T-cell (primary cell): ENCODE measurements at regions not wholly inside any gene's neighbourhood (a gene's known extent, or its start where the extent isn't known, plus 50 kb on each side); places are given as distances from the start of the nearest gene placed in this dataset.

Source experiments
- ATAC-seq, 4 experiments: fragments of 200-7000 bp in 3 of 4; fragments of 150-1000 bp in 1 of 4; cut with Tn5 transposase; replicated peaks in 1 of 4; 1 replicate in 3 of 4; 2 replicates in 1 of 4; pipeline ENCODE4 v1.10.0; 2021; ENCODE audit warnings: moderate library complexity in 3 of 4, mild to moderate bottlenecking in 2 of 4, moderate number of reproducible peaks in 1 of 4
- CTCF ChIA-PET, 2 donors: fragments of 300-600 bp; sonication (Branson Sonifier 250); formaldehyde crosslinking; loops; one replicate each; lab custom pipeline; 2022; ENCODE audit warnings: antibody characterized with exemption in 2 of 2; lab: Charles Lee
- POLR2A ChIA-PET, 2 donors: fragments of 300-600 bp; sonication (Branson Sonifier 250); formaldehyde crosslinking; loops; one replicate each; lab custom pipeline; 2022; ENCODE audit warnings: antibody characterized with exemption in 2 of 2; lab: Charles Lee
- DNase-seq, 35 experiments: peaks; one replicate each; pipeline versions ENCODE4 v3.0.0 to v3.0.0-alpha.2; 2013 to 2023
- H3K27ac ChIP-seq: one replicate; pipeline ENCODE4 v1.5.1; 2013; ENCODE audit warnings: low read length
- H3K27me3 ChIP-seq, 2 experiments: replicated peaks in 1 of 2; 1 replicate in 1 of 2; 2 replicates in 1 of 2; pipeline versions ENCODE4 v1.6.1 to v1.7.0; 2013; ENCODE audit warnings: low read length in 1 of 2, mixed read lengths in 1 of 2; ENCODE audit not compliant: control insufficient read depth in 2 of 2, insufficient read depth in 2 of 2; ENCODE audit errors: extremely low read depth in 1 of 2
- H3K36me3 ChIP-seq, 2 donors: 1 replicate in 1 of 2; 2 replicates in 1 of 2; pipeline versions ENCODE4 v1.6.1 to v1.7.0; 2013; ENCODE audit warnings: low read length in 1 of 2; ENCODE audit not compliant: control insufficient read depth in 2 of 2, insufficient read depth in 1 of 2; ENCODE audit errors: extremely low read depth in 1 of 2
- H3K4me1 ChIP-seq, 2 experiments: 1 replicate in 1 of 2; 2 replicates in 1 of 2; pipeline versions ENCODE4 v1.6.1 to v1.7.0; 2013; ENCODE audit warnings: low read length in 2 of 2, mixed read lengths in 1 of 2; ENCODE audit not compliant: insufficient read depth in 2 of 2, control insufficient read depth in 1 of 2; ENCODE audit errors: extremely low read depth in 1 of 2
- H3K4me3 ChIP-seq, 2 donors: 1 replicate in 1 of 2; 2 replicates in 1 of 2; pipeline versions ENCODE4 v1.5.1 to v1.7.0; 2013; ENCODE audit warnings: mild to moderate bottlenecking in 2 of 2, low read length in 1 of 2, moderate library complexity in 1 of 2; ENCODE audit not compliant: control insufficient read depth in 1 of 2; ENCODE audit errors: extremely low read depth in 1 of 2
- H3K9me3 ChIP-seq: 2 replicates; pipeline ENCODE4 v1.7.0; 2013
- H3K27ac Mint-ChIP-seq, 2 donors: one replicate each; pipeline ENCODE4 v1.8.0; 2020 to 2021; ENCODE audit warnings: mild to moderate bottlenecking in 2 of 2, mixed read lengths in 2 of 2
- H3K27me3 Mint-ChIP-seq, 2 donors: one replicate each; pipeline ENCODE4 v1.8.0; 2021 to 2022; ENCODE audit warnings: mixed read lengths in 2 of 2
- H3K36me3 Mint-ChIP-seq: one replicate; pipeline ENCODE4 v1.8.0; 2021; ENCODE audit warnings: mixed read lengths
- H3K4me1 Mint-ChIP-seq, 3 donors: one replicate each; pipeline ENCODE4 v1.8.0; 2020 to 2022; ENCODE audit warnings: mixed read lengths in 3 of 3, mild to moderate bottlenecking in 1 of 3
- H3K4me3 Mint-ChIP-seq, 3 donors: one replicate each; pipeline ENCODE4 v1.8.0; 2020 to 2022; ENCODE audit warnings: mild to moderate bottlenecking in 3 of 3, mixed read lengths in 3 of 3, moderate library complexity in 3 of 3
- H3K9me3 Mint-ChIP-seq, 3 donors: one replicate each; pipeline ENCODE4 v1.8.0; 2020 to 2022; ENCODE audit warnings: mixed read lengths in 3 of 3
- WGBS: methylation state at CpG from one replicate; pipeline ENCODE4 v1.1.5; 2013; ENCODE audit warnings: missing lambda C conversion rate; ENCODE audit not compliant: insufficient coverage; 5-methylcytosine and 5-hydroxymethylcytosine counted together

- Histone ChIP-seq H3K4me1 (no peaks in the 10 kb centered on the region), H3K9me3 (no peaks in the 10 kb centered on the region), H3K4me3 (no peak overlapping the region), H3K36me3 (no peaks in the 10 kb centered on the region), H3K27me3 (no peaks in the 10 kb centered on the region), H3K27ac (no peak overlapping the region)
- ChIA-PET POLR2A (no interaction called here), CTCF (no interaction called here)
- Mint-ChIP-seq H3K4me3 (no peak overlapping the region), H3K36me3 (no peaks in the 10 kb centered on the region), H3K4me1 (peaks cover 4 to 7% (median 7%) of the 10 kb centered on the region in 3 donors), H3K27me3 (peaks cover 0 to 6% of the 10 kb centered on the region in 2 donors), H3K27ac (no peak overlapping the region), H3K9me3 (no peaks in the 10 kb centered on the region)
- 72% methylated on average over 5 of the region's 5 CpGs for WGBS
- ATAC-seq: no peak
- DNase-seq: no peak
Measured at GRCh38 chr6:100255701-100256100, 209.0 kb downstream of the SIM1 start.

GRCh38 chr6:100247123-100247522 is 217.6 kb downstream of the SIM1 start:
- Histone ChIP-seq H3K9me3 (no peaks in the 10 kb centered on the region), H3K4me1 (no peaks in the 10 kb centered on the region), H3K36me3 (no peaks in the 10 kb centered on the region), H3K27me3 (no peaks in the 10 kb centered on the region), H3K4me3 (no peak overlapping the region), H3K27ac (no peak overlapping the region)
- no CpG with 5 or more reads among the region's 1 CpG for WGBS
- no peak overlapping the region for H3K27ac Mint-ChIP-seq
- no peaks in the 10 kb centered on the region for H3K27me3 Mint-ChIP-seq
- no peaks in the 10 kb centered on the region for H3K36me3 Mint-ChIP-seq
- no peaks in the 10 kb centered on the region for H3K9me3 Mint-ChIP-seq
- CTCF ChIA-PET: no interaction called here
- DNase-seq (no peak), ATAC-seq (no peak)
- no peak overlapping the region for H3K4me3 Mint-ChIP-seq
- POLR2A ChIA-PET: no interaction called here
- no peaks in the 10 kb centered on the region for H3K4me1 Mint-ChIP-seq

GRCh38 chr6:100246206-100246605 is 218.5 kb downstream of the SIM1 start:
- no peaks in the 10 kb centered on the region for H3K27me3 Mint-ChIP-seq
- no peak overlapping the region for H3K4me3 ChIP-seq
- H3K36me3 ChIP-seq: no peaks in the 10 kb centered on the region
- WGBS: no CpG with 5 or more reads among the region's 1 CpG
- H3K36me3 Mint-ChIP-seq: no peaks in the 10 kb centered on the region
- ChIA-PET CTCF (no interaction called here), POLR2A (no interaction called here)
- H3K27ac Mint-ChIP-seq: no peak overlapping the region
- no peaks in the 10 kb centered on the region for H3K27me3 ChIP-seq
- no peaks in the 10 kb centered on the region for H3K9me3 ChIP-seq
- no peaks in the 10 kb centered on the region for H3K9me3 Mint-ChIP-seq
- no peaks in the 10 kb centered on the region for H3K4me1 Mint-ChIP-seq
- ATAC-seq (no peak), DNase-seq (no peak)
- no peaks in the 10 kb centered on the region for H3K4me1 ChIP-seq
- no peak overlapping the region for H3K4me3 Mint-ChIP-seq
- H3K27ac ChIP-seq: no peak overlapping the region

- H3K4me3 Mint-ChIP-seq: no peak overlapping the region
- H3K4me1 Mint-ChIP-seq: no peaks in the 10 kb centered on the region
- Histone ChIP-seq H3K36me3 (no peaks in the 10 kb centered on the region), H3K9me3 (no peaks in the 10 kb centered on the region), H3K4me1 (no peaks in the 10 kb centered on the region), H3K4me3 (no peak overlapping the region), H3K27ac (no peak overlapping the region), H3K27me3 (no peaks in the 10 kb centered on the region)
- ChIA-PET CTCF (no interaction called here), POLR2A (no interaction called here)
- H3K27ac Mint-ChIP-seq: no peak overlapping the region
- no peaks in the 10 kb centered on the region for H3K36me3 Mint-ChIP-seq
- H3K27me3 Mint-ChIP-seq: no peaks in the 10 kb centered on the region
- no peaks in the 10 kb centered on the region for H3K9me3 Mint-ChIP-seq
- DNase-seq (no peak), ATAC-seq (no peak)
Measured at GRCh38 chr6:100240798-100241197, 223.9 kb downstream of the SIM1 start.

GRCh38 chr6:100237821-100238220 is 226.9 kb downstream of the SIM1 start:
- ChIA-PET CTCF (no interaction called here), POLR2A (no interaction called here)
- Histone ChIP-seq H3K27me3 (peaks cover 0 to 2% of the 10 kb centered on the region in 2 experiments), H3K36me3 (no peaks in the 10 kb centered on the region), H3K4me1 (no peaks in the 10 kb centered on the region), H3K4me3 (no peak overlapping the region), H3K27ac (no peak overlapping the region), H3K9me3 (no peaks in the 10 kb centered on the region)
- WGBS: no CpG with 5 or more reads among the region's 2 CpGs
- Mint-ChIP-seq H3K9me3 (no peaks in the 10 kb centered on the region), H3K36me3 (no peaks in the 10 kb centered on the region), H3K4me1 (no peaks in the 10 kb centered on the region), H3K27me3 (peaks cover 0 to 3% of the 10 kb centered on the region in 2 donors), H3K27ac (no peak overlapping the region), H3K4me3 (no peak overlapping the region)
- DNase-seq (no peak), ATAC-seq (no peak)

- Mint-ChIP-seq H3K9me3 (no peaks in the 10 kb centered on the region), H3K4me3 (no peak overlapping the region), H3K36me3 (no peaks in the 10 kb centered on the region), H3K4me1 (no peaks in the 10 kb centered on the region), H3K27ac (no peak overlapping the region), H3K27me3 (peaks cover 0 to 3% of the 10 kb centered on the region in 2 donors)
- ATAC-seq: no peak
- no CpG with 5 or more reads among the region's 2 CpGs for WGBS
- no peaks in the 10 kb centered on the region for H3K9me3 ChIP-seq
- ChIA-PET CTCF (no interaction called here), POLR2A (no interaction called here)
- H3K4me3 ChIP-seq: no peak overlapping the region
- no peak overlapping the region for H3K27ac ChIP-seq
- H3K36me3 ChIP-seq: no peaks in the 10 kb centered on the region
- no peaks in the 10 kb centered on the region for H3K4me1 ChIP-seq
- DNase-seq: no peak
- peaks cover 0 to 2% of the 10 kb centered on the region in 2 experiments for H3K27me3 ChIP-seq
Measured at GRCh38 chr6:100236389-100236788, 228.3 kb downstream of the SIM1 start.

- ChIA-PET CTCF (no interaction called here), POLR2A (no interaction called here)
- H3K27me3 ChIP-seq: peaks cover 0 to 2% of the 10 kb centered on the region in 2 experiments
- H3K4me1 ChIP-seq: no peaks in the 10 kb centered on the region
- H3K27ac ChIP-seq: no peak overlapping the region
- no peak for DNase-seq
- Mint-ChIP-seq H3K4me3 (no peak overlapping the region), H3K27me3 (peaks cover 0 to 5% of the 10 kb centered on the region in 2 donors), H3K9me3 (no peaks in the 10 kb centered on the region), H3K4me1 (no peaks in the 10 kb centered on the region), H3K27ac (no peak overlapping the region), H3K36me3 (no peaks in the 10 kb centered on the region)
- no peaks in the 10 kb centered on the region for H3K36me3 ChIP-seq
- no peak overlapping the region for H3K4me3 ChIP-seq
- no peak for ATAC-seq
- H3K9me3 ChIP-seq: no peaks in the 10 kb centered on the region
Measured at GRCh38 chr6:100235631-100236030, 229.1 kb downstream of the SIM1 start.
